ENCODE measurements at regions not wholly inside any gene's neighbourhood (a gene's known extent, or its start where the extent isn't known, plus 50 kb on each side); places are given as distances from the start of the nearest gene placed in this dataset.
"Not testable (repeated sequence)": the region's sequence is repeated elsewhere in the genome, so short reads cannot be mapped to it uniquely, and the experiment has no call there.

GRCh38 chr13:39823063-39823713, 167.7 kb downstream of the COG6 start:
- no peak overlapping the region for H3K9ac ChIP-seq (ENCODE audit: low read depth, low read length)
- H3K4me1 ChIP-seq (ENCODE audit: insufficient read depth, low read length) = peaks cover 13% of the 10 kb centered on the region; the same call in 1 of the 2 replicates
- H3K36me3 ChIP-seq (ENCODE audit: insufficient read depth, low read length) = no peaks in the 10 kb centered on the region
- no peaks in the 10 kb centered on the region for H3K9me3 ChIP-seq (ENCODE audit: control insufficient read depth, insufficient read depth, low read length)

DNA sequence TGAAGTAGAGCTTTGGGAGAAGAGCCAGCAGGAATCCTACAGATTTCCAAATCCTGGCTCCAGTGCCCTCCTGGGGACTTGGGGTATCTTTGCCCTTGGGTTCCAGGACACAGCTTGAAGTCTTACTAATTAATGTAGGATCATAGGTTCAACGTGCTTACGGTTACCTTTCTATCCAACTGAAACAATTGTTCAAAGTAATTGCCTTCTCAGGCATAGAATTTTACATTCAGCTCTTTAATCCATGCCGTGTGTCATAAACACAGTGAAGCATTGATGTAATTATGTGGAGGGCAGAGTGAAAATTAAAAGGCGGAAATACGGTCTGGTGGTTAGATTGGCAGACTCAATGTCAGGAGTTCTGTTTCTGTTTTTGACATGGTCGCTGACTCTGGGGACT, 170.4 kb downstream of the COG6 start:
- Histone ChIP-seq H3K36me3 (ENCODE audit: insufficient read depth, low read length) (no peaks in the 10 kb centered on the region), H3K9me3 (ENCODE audit: control insufficient read depth, insufficient read depth, low read length) (no peaks in the 10 kb centered on the region), H3K9ac (ENCODE audit: low read depth, low read length) (no peak overlapping the region), H3K4me1 (ENCODE audit: insufficient read depth, low read length) (peaks cover 13% of the 10 kb centered on the region; the same call in 1 of the 2 replicates)

DNA sequence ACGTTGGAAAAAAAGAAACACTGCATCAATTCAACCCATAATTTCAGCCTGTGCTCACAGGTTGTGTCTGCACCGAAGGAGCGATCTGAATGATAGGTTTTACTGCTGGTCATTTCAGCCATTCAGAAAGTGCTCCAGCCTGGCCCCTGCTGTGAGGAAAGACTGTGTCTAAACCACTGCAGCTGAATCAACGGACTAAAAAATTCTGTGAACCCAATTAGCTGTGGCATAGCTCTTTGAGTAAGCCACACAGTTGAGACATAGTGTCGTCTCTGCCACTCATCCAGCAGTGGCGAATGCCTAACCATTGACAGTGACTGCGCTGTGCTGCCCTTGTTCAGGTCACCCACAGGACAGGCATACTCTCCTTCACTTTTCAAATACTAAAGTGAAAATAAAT, 179.8 kb downstream of the COG6 start:
- peaks cover 15% of the 10 kb centered on the region for H3K4me1 ChIP-seq (ENCODE audit: insufficient read depth, low read length)
- no peaks in the 10 kb centered on the region for H3K36me3 ChIP-seq (ENCODE audit: insufficient read depth, low read length)
- no peak overlapping the region for H3K9ac ChIP-seq (ENCODE audit: low read depth, low read length)
- no peaks in the 10 kb centered on the region for H3K9me3 ChIP-seq (ENCODE audit: control insufficient read depth, insufficient read depth, low read length)

GRCh38 chr13:39836038-39836437, 180.6 kb downstream of the COG6 start:
- no peaks in the 10 kb centered on the region for H3K36me3 ChIP-seq (ENCODE audit: insufficient read depth, low read length)
- H3K9ac ChIP-seq (ENCODE audit: low read depth, low read length) = no peak overlapping the region
- H3K4me1 ChIP-seq (ENCODE audit: insufficient read depth, low read length) = peaks cover 15% of the 10 kb centered on the region
- H3K9me3 ChIP-seq (ENCODE audit: control insufficient read depth, insufficient read depth, low read length) = no peaks in the 10 kb centered on the region

GRCh38 chr13:39837866-39838265, 182.4 kb downstream of the COG6 start:
- not testable (repeated sequence) for H3K36me3 ChIP-seq (ENCODE audit: insufficient read depth, low read length); H3K9ac ChIP-seq (ENCODE audit: low read depth, low read length); H3K9me3 ChIP-seq (ENCODE audit: control insufficient read depth, insufficient read depth, low read length)
- peaks cover 15% of the 10 kb centered on the region for H3K4me1 ChIP-seq (ENCODE audit: insufficient read depth, low read length)

DNA sequence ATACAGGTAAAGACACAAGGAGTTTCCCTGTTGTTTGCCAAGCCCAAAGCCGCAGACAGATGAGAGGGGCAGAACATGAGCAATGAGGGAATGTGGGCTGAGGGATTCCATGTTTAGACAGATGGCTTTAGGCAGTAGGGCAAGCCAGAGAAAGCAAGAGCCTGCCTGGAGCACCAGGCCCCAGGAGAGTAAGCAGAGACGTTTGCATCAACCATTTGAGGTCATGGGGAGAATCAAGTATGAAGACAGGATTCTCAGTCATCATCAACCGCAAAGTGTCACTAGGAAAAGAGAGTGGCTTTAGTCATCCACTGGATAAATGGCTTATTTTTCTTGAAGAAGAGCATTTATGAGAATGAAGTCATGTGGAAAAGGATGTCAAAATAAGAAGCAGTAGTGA, 184.7 kb downstream of the COG6 start:
- H3K36me3 ChIP-seq (ENCODE audit: insufficient read depth, low read length) = no peaks in the 10 kb centered on the region
- no peak overlapping the region for H3K9ac ChIP-seq (ENCODE audit: low read depth, low read length)
- peaks cover 11% of the 10 kb centered on the region for H3K4me1 ChIP-seq (ENCODE audit: insufficient read depth, low read length)
- H3K9me3 ChIP-seq (ENCODE audit: control insufficient read depth, insufficient read depth, low read length) = no peaks in the 10 kb centered on the region

- H3K9me3 ChIP-seq (ENCODE audit: control insufficient read depth, insufficient read depth, low read length) = no peaks in the 10 kb centered on the region
- no peaks in the 10 kb centered on the region for H3K36me3 ChIP-seq (ENCODE audit: insufficient read depth, low read length)
- no peak overlapping the region for H3K9ac ChIP-seq (ENCODE audit: low read depth, low read length)
- H3K4me1 ChIP-seq (ENCODE audit: insufficient read depth, low read length) = no peaks in the 10 kb centered on the region
Observed at GRCh38 chr13:39847336-39847735, 191.9 kb downstream of the COG6 start.

DNA sequence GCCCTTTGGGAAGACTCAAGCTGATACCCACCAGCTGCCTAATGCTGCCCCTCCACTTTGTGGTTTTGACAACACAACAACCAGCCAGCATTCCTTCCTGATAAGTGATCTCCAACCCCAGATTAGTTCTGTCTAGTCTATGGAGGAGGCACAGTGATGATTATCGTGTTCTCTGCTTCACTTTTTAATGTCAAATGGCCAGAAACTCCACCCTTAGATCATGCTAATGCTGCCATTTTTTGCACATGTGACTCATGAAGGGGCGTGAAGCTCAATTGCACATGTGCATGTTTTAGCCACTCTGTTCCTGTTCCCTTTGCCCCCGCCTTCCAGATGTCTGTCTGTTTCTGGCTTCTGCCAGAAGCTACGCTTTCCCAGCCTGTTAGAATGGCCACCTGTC, 199.8 kb downstream of the COG6 start:
- Histone ChIP-seq H3K9me3 (ENCODE audit: control insufficient read depth, insufficient read depth, low read length) (no peaks in the 10 kb centered on the region), H3K36me3 (ENCODE audit: insufficient read depth, low read length) (no peaks in the 10 kb centered on the region), H3K9ac (ENCODE audit: low read depth, low read length) (no peak overlapping the region), H3K4me1 (ENCODE audit: insufficient read depth, low read length) (no peaks in the 10 kb centered on the region)

DNA sequence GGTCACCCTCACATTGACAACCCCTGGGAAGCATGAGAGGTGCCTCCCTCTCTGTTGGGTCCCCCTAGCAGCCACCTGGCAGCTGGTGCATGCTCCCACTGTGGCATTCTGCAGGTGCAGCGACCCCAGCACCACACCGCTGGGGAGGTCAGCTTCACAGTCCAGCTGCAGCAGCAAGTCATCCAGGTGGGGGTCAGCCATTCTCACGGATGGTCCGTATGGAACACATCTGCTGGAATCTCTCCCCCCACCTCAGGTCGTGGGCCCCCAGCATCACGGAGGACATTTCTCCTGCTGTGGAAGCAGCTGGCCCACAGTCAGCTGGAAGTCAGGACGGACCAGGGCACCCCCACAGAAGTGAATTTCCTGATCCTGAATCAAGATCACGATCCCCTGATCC, 201.3 kb downstream of the COG6 start:
- Histone ChIP-seq H3K9me3 (ENCODE audit: control insufficient read depth, insufficient read depth, low read length) (no peaks in the 10 kb centered on the region), H3K4me1 (ENCODE audit: insufficient read depth, low read length) (no peaks in the 10 kb centered on the region), H3K9ac (ENCODE audit: low read depth, low read length) (no peak overlapping the region), H3K36me3 (ENCODE audit: insufficient read depth, low read length) (no peaks in the 10 kb centered on the region)

DNA sequence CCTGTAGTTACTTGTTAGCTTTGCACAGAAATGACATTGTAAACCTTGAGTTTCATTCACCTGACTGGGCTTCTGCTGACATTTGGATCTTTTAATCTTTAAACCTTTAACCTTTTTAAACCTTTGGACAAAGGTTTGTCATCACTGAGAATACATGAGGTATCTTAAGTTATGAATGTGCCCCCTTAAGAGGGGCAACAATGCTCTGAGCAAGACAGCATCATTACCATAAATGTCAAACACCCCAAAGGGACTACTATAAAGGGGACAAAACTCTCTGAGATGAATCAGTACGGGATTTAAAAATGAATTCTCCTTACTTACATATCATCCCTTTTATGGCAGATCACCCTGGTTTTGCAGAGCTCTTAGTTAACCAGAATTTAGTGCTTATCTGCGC, 203.3 kb downstream of the COG6 start:
- peaks cover 7% of the 10 kb centered on the region; the same call in 1 of the 2 replicates for H3K4me1 ChIP-seq (ENCODE audit: insufficient read depth, low read length)
- no peaks in the 10 kb centered on the region for H3K9me3 ChIP-seq (ENCODE audit: control insufficient read depth, insufficient read depth, low read length)
- no peak overlapping the region for H3K9ac ChIP-seq (ENCODE audit: low read depth, low read length)
- no peaks in the 10 kb centered on the region for H3K36me3 ChIP-seq (ENCODE audit: insufficient read depth, low read length)

- Histone ChIP-seq H3K9me3 (ENCODE audit: control insufficient read depth, insufficient read depth, low read length) (no peaks in the 10 kb centered on the region), H3K4me1 (ENCODE audit: insufficient read depth, low read length) (peaks cover 7% of the 10 kb centered on the region; the same call in 1 of the 2 replicates), H3K36me3 (ENCODE audit: insufficient read depth, low read length) (no peaks in the 10 kb centered on the region), H3K9ac (ENCODE audit: low read depth, low read length) (no peak overlapping the region)
Observed at GRCh38 chr13:39859898-39860297, 204.4 kb downstream of the COG6 start.

DNA sequence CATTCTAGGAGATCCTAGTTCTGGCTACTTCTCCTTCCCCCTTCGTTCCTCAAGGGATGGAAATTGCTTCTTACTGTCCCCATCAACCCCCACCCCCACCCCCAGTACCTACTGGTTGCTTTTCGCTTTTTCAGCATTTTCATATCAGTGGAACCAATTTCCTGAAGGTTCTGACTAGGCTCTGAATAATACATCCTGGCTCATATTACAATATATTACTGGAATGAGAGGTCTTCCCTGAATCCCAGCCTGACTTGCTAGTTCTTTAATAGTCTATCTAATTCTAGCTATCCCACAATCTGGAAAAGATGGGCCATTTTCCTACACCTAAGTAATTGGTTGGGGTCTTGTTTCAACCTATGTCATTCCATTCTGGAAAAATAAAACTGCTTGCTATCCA, 207.4 kb downstream of the COG6 start:
- Histone ChIP-seq H3K36me3 (ENCODE audit: insufficient read depth, low read length) (no peaks in the 10 kb centered on the region), H3K4me1 (ENCODE audit: insufficient read depth, low read length) (peaks cover 7% of the 10 kb centered on the region; the same call in 1 of the 2 replicates), H3K9ac (ENCODE audit: low read depth, low read length) (no peak overlapping the region), H3K9me3 (ENCODE audit: control insufficient read depth, insufficient read depth, low read length) (no peaks in the 10 kb centered on the region)

DNA sequence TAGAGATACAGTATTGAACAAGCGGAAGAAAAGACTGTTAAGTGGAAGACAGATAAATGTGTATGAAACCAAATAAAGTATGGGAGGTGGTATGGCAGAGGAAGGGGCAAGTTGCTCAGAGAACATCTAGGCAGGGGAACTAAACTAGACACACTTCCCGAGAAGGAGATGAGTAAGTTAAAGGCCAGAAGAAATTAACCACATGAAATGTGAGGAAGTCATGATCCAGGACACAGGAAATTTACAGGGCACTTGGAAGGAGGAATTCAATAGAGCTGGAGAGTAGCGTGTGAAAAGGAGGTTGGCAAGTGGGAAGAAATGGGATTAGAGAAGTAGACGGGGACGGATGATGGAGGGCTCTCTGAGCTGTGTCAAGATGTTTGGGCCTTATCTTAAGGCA, 208.8 kb downstream of the COG6 start:
- Histone ChIP-seq H3K4me1 (ENCODE audit: insufficient read depth, low read length) (peaks cover 7% of the 10 kb centered on the region; the same call in 1 of the 2 replicates), H3K9me3 (ENCODE audit: control insufficient read depth, insufficient read depth, low read length) (no peaks in the 10 kb centered on the region), H3K36me3 (ENCODE audit: insufficient read depth, low read length) (no peaks in the 10 kb centered on the region), H3K9ac (ENCODE audit: low read depth, low read length) (no peak overlapping the region)

GRCh38 chr13:39866722-39867121, 211.3 kb downstream of the COG6 start:
- H3K4me1 ChIP-seq (ENCODE audit: insufficient read depth, low read length) = peaks cover 7% of the 10 kb centered on the region; the same call in 1 of the 2 replicates
- no peaks in the 10 kb centered on the region for H3K36me3 ChIP-seq (ENCODE audit: insufficient read depth, low read length)
- H3K9me3 ChIP-seq (ENCODE audit: control insufficient read depth, insufficient read depth, low read length) = no peaks in the 10 kb centered on the region
- no peak overlapping the region for H3K9ac ChIP-seq (ENCODE audit: low read depth, low read length)

DNA sequence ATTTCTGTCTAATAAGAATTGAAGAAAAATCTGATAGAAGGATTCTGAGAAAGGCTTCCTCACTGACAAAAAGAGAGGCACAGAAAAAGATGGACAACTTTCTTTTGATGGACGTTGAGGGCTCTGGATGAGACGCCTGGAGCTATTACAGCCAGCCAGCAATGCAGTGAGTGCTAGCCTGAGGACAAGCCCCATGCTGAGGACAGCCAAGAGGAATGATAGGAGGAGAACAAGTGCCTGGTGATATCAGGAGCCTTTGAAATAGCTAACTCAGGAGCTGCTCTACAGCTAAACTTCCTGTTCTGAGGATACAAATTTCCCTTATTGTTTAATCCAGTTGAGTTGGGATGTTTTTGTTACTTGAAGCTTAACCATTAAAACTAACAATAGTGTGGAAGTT, 212.3 kb downstream of the COG6 start:
- Histone ChIP-seq H3K4me1 (ENCODE audit: insufficient read depth, low read length) (peaks cover 7% of the 10 kb centered on the region; the same call in 1 of the 2 replicates), H3K9me3 (ENCODE audit: control insufficient read depth, insufficient read depth, low read length) (no peaks in the 10 kb centered on the region), H3K36me3 (ENCODE audit: insufficient read depth, low read length) (no peaks in the 10 kb centered on the region), H3K9ac (ENCODE audit: low read depth, low read length) (no peak overlapping the region)

Data from ES-I3 (cell line).